ENCODE measurements at regions not wholly inside any gene's neighbourhood (a gene's known extent, or its start where the extent isn't known, plus 50 kb on each side); places are given as distances from the start of the nearest gene placed in this dataset.

- H3K36me3 Mint-ChIP-seq (ENCODE audit: low read depth) = no peaks in the 10 kb centered on the region
- H3K9me3 ChIP-seq (ENCODE audit: control insufficient read depth, low read length, poor library complexity, severe bottlenecking) = no peaks in the 10 kb centered on the region
- ATAC-seq (no peak), DNase-seq (no peak)
- no peak overlapping the region for H3K27ac Mint-ChIP-seq
- H3K4me3 Mint-ChIP-seq = no peak overlapping the region
- no peaks in the 10 kb centered on the region for H3K27me3 Mint-ChIP-seq
- H3K4me1 Mint-ChIP-seq = no peaks in the 10 kb centered on the region
These were observed 466.0 kb downstream of the RIT2 start for GRCh38 chr18:42649331-42650035.

- H3K27ac Mint-ChIP-seq = no peak overlapping the region
- H3K9me3 ChIP-seq (ENCODE audit: control insufficient read depth, low read length, poor library complexity, severe bottlenecking) = peaks cover 2% of the 10 kb centered on the region
- no peak for ATAC-seq
- no peak overlapping the region for H3K4me3 Mint-ChIP-seq
- no peak for DNase-seq
- H3K27me3 Mint-ChIP-seq = no peaks in the 10 kb centered on the region
- no peaks in the 10 kb centered on the region for H3K4me1 Mint-ChIP-seq
- H3K36me3 Mint-ChIP-seq (ENCODE audit: low read depth) = no peaks in the 10 kb centered on the region
These were observed 460.9 kb downstream of the RIT2 start for GRCh38 chr18:42654556-42654955.

- Mint-ChIP-seq H3K4me3 (no peak overlapping the region), H3K27me3 (no peaks in the 10 kb centered on the region)
- ATAC-seq = no peak
These were observed 457.9 kb downstream of the RIT2 start for GRCh38 chr18:42657551-42657950.

GRCh38 chr18:42658171-42658570 lies 457.3 kb downstream of the RIT2 start:
- no peaks in the 10 kb centered on the region for H3K4me1 Mint-ChIP-seq
- ATAC-seq (no peak), DNase-seq (no peak)
- H3K9me3 ChIP-seq (ENCODE audit: control insufficient read depth, low read length, poor library complexity, severe bottlenecking) = peaks cover 2% of the 10 kb centered on the region
- no peak overlapping the region for H3K4me3 Mint-ChIP-seq
- no peaks in the 10 kb centered on the region for H3K36me3 Mint-ChIP-seq (ENCODE audit: low read depth)
- H3K27ac Mint-ChIP-seq = no peak overlapping the region
- no peaks in the 10 kb centered on the region for H3K27me3 Mint-ChIP-seq

More at GRCh38 chr18:42657551-42657950, 457.9 kb downstream of the RIT2 start:
- peaks cover 2% of the 10 kb centered on the region for H3K9me3 ChIP-seq (ENCODE audit: control insufficient read depth, low read length, poor library complexity, severe bottlenecking)
- Mint-ChIP-seq H3K27ac (no peak overlapping the region), H3K4me1 (no peaks in the 10 kb centered on the region), H3K36me3 (ENCODE audit: low read depth) (no peaks in the 10 kb centered on the region)
- DNase-seq = no peak

- H3K27ac Mint-ChIP-seq = no peak overlapping the region
- no peak for DNase-seq
- ATAC-seq = no peak
- H3K4me1 Mint-ChIP-seq = no peaks in the 10 kb centered on the region
- no peaks in the 10 kb centered on the region for H3K27me3 Mint-ChIP-seq
- peaks cover 2% of the 10 kb centered on the region for H3K9me3 ChIP-seq (ENCODE audit: control insufficient read depth, low read length, poor library complexity, severe bottlenecking)
- H3K4me3 Mint-ChIP-seq = no peak overlapping the region
- H3K36me3 Mint-ChIP-seq (ENCODE audit: low read depth) = no peaks in the 10 kb centered on the region
These were observed 456.3 kb downstream of the RIT2 start for GRCh38 chr18:42659187-42659586.

GRCh38 chr18:42670860-42671259 lies 444.6 kb downstream of the RIT2 start:
- no peaks in the 10 kb centered on the region for H3K4me1 Mint-ChIP-seq
- H3K4me3 Mint-ChIP-seq = no peak overlapping the region
- no peak for DNase-seq
- H3K27me3 Mint-ChIP-seq = no peaks in the 10 kb centered on the region
- no peak overlapping the region for H3K27ac Mint-ChIP-seq
- ATAC-seq = no peak
- H3K9me3 ChIP-seq (ENCODE audit: control insufficient read depth, low read length, poor library complexity, severe bottlenecking) = no peaks in the 10 kb centered on the region
- H3K36me3 Mint-ChIP-seq (ENCODE audit: low read depth) = no peaks in the 10 kb centered on the region

- ATAC-seq (no peak), DNase-seq (no peak)
- Mint-ChIP-seq H3K4me3 (no peak overlapping the region), H3K36me3 (ENCODE audit: low read depth) (no peaks in the 10 kb centered on the region), H3K4me1 (no peaks in the 10 kb centered on the region), H3K27me3 (no peaks in the 10 kb centered on the region), H3K27ac (no peak overlapping the region)
- no peaks in the 10 kb centered on the region for H3K9me3 ChIP-seq (ENCODE audit: control insufficient read depth, low read length, poor library complexity, severe bottlenecking)
These were observed 439.7 kb downstream of the RIT2 start for GRCh38 chr18:42675810-42676209.

GRCh38 chr18:42683094-42683493 lies 432.4 kb downstream of the RIT2 start:
- H3K9me3 ChIP-seq (ENCODE audit: control insufficient read depth, low read length, poor library complexity, severe bottlenecking) = no peaks in the 10 kb centered on the region
- Mint-ChIP-seq H3K4me3 (no peak overlapping the region), H3K27ac (no peak overlapping the region), H3K36me3 (ENCODE audit: low read depth) (no peaks in the 10 kb centered on the region), H3K27me3 (no peaks in the 10 kb centered on the region), H3K4me1 (no peaks in the 10 kb centered on the region)
- DNase-seq = no peak
- no peak for ATAC-seq

- no peaks in the 10 kb centered on the region for H3K36me3 Mint-ChIP-seq (ENCODE audit: low read depth)
- no peak overlapping the region for H3K4me3 Mint-ChIP-seq
- H3K4me1 Mint-ChIP-seq = no peaks in the 10 kb centered on the region
- no peaks in the 10 kb centered on the region for H3K27me3 Mint-ChIP-seq
- no peaks in the 10 kb centered on the region for H3K9me3 ChIP-seq (ENCODE audit: control insufficient read depth, low read length, poor library complexity, severe bottlenecking)
- no peak overlapping the region for H3K27ac Mint-ChIP-seq
- ATAC-seq = no peak
- no peak for DNase-seq
These were observed 426.2 kb downstream of the RIT2 start for GRCh38 chr18:42689310-42689709.

Data from T-helper 17 cell (primary cell).